Suprapubic skin (tissue), 4 donors: ENCODE measurements at regions not wholly inside any gene's neighbourhood (a gene's known extent, or its start where the extent isn't known, plus 50 kb on each side); places are given as distances from the start of the nearest gene placed in this dataset.

Source experiments
- CTCF ChIP-seq, 2 donors: fragments of 200-600 bp in 1 of 2; fragments of 450-650 bp in 1 of 2; sonication (generic) in 1 of 2; IDR thresholded peaks; one replicate each; pipeline ENCODE4 v1.5.1; 2016 to 2019; ENCODE audit warnings: antibody characterized with exemption in 2 of 2, mild to moderate bottlenecking in 1 of 2, moderate library complexity in 1 of 2
- POLR2A ChIP-seq, 2 donors: fragments of 450-650 bp; IDR thresholded peaks; one replicate each; pipeline ENCODE4 v1.6.1; 2017; ENCODE audit warnings: antibody characterized with exemption in 2 of 2, mild to moderate bottlenecking in 2 of 2, moderate library complexity in 2 of 2
- POLR2AphosphoS5 ChIP-seq, 3 donors: sonication (generic); formaldehyde crosslinking; IDR thresholded peaks; one replicate each; pipeline ENCODE4 v1.6.1; 2017; ENCODE audit warnings: antibody characterized with exemption in 3 of 3

GRCh38 chr20:6975311-6975710, 207.8 kb downstream of the BMP2 start:
- no peak for TF ChIP-seq CTCF (IDR thresholded peaks at IDR 0.05)
- TF ChIP-seq POLR2A (IDR thresholded peaks at IDR 0.05), result no peak
- no peak for TF ChIP-seq POLR2AphosphoS5 (IDR thresholded peaks at IDR 0.05)
